Dermis blood vessel endothelial cell (primary cell): ENCODE measurements at regions not wholly inside any gene's neighbourhood (a gene's known extent, or its start where the extent isn't known, plus 50 kb on each side); places are given as distances from the start of the nearest gene placed in this dataset.

Experiments used
- DNase-seq: peaks from one replicate; pipeline ENCODE4 v3.0.0; 2010

DNA sequence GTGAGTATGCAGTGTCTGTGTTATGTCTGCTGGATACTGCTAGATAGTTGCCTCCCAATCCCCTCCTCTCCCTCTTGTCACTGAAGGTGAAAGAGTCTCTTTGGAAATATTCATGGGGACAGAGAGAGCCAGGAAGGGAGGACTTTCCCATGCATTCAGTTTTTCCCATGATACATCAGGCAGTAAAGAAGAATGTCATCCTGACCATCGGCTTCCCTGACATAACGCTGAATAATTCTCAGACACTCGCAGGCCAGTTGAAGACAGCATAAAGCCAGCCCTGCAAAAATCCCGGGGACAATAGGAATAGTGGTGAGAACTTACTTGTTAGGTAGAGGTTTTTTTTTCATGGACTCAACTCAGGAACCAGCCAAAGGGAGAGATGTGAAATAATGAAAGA is 58.1 kb downstream of the KLF4 start:
- no peak for DNase-seq

DNA sequence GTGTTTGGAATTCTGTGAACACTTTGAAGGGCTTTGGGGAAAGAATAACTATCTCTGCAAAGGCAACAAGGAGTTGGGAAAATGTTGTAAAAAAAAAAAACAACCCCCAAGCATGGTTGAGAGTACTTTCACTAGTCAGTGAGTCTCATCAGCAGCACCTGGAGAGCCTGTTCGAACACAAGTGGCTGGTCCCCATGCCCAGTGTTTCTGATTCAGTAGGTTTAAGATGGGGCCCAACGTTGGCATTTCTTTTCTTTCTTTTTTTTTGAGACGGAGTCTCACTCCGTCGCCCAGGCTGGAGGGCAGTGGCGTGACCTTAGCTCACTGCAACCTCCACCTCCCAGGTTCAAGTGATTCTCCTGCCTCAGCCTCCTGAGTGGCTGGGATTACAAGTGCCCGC is 59.5 kb downstream of the KLF4 start:
- no peak for DNase-seq

DNA sequence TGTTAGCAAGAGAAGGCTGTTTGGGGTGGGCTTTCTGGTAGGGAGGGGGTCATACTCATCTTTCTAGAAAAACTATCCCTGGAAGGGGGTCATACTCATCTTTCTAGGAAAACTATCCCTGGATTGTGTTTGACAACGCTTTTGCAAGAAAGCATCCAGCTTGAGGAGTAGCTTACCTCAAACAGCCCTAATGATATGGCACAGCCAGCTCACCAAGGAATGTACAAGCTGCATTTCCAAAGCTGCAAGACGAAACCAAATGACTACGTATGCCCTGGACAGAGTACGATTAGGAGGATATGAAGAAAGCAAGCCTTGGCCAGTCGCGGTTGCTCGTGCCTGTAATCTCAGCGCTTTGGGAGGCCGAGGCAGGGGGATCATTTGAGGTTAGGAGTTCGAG is 63.4 kb downstream of the KLF4 start:
- no peak for DNase-seq

DNA sequence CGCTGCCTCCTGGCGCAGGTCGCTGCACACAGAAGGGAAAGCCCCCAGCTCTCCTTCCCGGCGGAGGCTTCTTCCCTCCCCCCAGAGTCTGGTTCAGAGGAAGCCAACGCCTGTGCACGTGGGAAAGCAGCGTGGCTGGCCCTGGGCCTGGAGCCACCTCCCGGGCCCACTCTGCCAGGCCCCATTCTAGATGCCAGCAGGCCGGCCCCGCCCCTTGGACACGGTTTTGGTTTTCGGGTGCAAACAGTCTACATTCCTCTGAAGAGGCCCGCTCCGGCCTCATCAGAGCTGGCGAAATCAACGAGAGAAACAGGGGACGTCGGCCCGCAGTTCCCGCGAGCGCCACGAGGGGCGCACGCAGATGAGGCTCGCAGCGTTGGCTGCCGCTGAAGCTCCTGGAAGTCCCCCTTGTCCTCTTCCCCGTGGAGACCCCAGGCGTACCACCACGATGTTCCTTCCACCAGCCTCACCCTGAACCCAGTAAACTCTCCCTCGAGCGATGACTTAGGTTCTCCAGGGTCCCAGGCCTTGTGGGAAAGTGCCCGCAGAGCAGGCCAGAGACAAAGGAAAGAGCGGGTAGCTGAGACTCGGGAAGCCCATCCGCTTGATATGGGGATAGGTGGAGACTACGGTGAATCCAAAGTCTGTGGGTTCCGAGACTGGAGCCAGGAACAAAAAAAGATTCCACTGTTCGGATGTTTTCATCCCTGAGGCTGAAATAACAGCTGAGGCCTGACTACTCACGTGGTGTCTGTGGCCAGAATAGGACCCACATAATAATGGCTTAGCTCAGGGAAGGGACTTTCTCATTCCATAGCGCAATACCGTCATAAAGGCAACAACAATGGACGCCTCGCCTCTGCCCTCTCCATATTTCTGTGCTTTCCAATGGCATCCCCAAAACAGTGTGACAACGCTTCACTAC is 64.2 kb downstream of the KLF4 start:
- peak; percentile 65 for DNase-seq

DNA sequence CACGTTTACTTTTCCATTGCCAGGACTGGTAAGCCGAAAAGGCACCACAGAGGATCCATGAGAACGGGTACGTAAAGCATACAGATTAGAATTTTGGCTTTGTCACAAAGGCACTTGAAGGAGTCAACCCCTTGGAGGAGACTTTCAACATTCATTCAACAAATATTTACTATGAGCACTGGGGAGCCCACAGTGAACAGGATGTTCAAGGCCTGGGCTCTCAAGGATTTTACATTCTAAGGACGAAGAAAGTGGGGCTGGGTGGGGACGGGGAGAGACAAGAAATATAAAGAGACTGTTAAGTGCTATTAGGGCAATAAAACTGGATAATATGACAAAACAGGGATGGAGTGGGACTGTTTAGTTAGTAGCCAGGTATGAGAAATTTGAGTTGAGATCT is 66.0 kb downstream of the KLF4 start:
- no peak for DNase-seq

DNA sequence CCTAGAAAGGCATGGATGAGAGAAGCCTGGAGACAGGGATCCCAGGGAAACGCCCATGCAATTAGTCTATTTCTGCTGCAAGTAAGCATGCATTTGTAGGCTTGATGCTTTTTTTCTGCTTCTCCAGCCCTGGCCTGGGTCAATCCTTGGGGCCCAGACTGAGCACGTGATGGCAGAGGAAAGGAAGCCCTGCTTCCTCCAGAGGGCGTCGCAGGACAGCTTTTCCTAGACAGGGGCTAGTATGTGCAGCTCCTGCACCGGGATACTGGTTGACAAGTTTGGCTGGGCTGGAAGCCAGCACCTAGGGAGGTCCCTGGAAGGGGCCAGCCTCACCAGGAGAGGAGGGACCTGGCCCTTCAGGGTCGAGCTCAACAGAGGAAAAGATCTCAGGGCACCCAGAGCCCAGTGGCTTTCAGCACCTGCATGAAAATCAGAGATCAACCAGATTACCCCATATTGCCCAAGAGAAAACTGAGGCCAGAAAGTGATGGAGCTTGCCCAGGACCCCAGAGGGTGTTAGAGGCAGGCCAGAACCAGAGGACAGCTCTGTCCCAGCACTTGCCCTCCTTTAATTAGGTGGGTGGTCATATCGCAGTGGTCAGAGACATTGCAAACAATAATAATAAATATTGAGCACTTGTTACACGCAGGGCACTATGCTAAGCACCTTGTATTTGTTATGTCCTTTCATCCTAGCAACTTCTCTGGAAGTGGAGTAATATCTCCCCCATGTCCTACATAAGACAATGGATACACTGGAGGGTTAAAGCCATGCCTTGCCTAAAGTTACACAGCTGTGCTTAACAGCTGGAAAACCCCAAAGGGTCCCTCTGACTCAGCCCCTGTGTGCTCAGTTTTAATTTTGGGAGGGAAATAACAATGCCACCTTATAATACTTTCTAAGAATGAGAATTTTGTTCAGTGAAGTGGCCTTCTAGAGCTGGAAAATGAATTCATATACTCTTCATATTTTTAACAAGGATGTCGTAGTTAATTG is 67.1 kb downstream of the KLF4 start:
- peak; percentile 72 for DNase-seq

DNA sequence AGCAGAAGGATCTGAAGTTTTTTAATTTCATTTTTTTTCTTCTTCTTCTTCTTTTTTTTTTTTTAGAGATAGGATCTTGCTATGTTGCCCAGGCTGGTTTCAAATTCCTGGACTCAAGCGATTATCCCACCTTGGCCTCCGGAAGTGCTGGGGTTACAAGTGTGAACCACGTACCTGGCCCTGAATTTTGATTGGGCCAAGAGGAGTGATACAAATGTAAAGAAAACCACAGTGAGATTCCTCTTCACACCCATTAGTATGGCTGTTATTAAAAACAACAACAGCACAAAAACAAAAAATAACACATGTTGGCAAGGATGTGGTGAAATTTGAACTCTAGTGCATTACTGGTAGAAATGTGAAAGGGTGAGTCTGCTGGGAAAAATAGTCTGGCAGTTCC is 79.1 kb downstream of the KLF4 start:
- DNase-seq, result no peak

DNA sequence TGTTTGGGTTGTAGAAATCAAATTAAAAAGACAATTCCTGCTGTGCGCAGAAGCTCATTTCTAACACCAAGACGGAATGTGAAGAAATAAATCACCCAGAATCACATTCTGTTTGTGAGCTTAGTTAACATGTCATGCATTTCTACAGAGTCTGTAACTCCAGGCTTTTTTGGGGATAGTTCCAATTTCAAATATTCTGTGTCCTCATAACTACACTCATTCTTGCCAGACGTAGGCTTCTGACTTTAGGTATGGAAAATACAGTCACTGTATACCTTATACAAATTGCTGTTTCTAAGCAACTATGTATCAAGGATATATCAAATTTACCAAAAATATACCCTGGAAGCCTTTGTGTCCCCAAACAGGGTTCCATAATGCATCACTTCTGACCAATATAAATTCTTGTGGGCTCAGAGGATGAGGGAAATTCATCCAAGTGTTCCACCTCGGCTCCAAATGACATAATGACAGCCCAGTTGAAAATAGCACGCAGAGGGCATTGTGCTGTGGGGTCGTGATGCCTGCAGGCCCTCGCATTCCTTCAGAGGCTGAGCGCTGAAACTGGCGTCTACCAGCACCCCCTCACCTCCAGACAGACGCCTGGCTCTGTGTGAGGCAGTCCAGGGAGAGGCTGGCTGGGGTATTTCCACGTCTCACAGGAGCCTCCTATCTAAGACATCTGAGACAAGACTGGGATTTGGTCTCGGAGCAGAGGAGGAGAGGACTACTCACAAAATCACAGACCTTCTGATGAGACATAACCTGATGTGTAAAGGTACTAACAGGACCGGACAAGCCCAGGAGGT is 79.8 kb downstream of the KLF4 start:
- no peak for DNase-seq

DNA sequence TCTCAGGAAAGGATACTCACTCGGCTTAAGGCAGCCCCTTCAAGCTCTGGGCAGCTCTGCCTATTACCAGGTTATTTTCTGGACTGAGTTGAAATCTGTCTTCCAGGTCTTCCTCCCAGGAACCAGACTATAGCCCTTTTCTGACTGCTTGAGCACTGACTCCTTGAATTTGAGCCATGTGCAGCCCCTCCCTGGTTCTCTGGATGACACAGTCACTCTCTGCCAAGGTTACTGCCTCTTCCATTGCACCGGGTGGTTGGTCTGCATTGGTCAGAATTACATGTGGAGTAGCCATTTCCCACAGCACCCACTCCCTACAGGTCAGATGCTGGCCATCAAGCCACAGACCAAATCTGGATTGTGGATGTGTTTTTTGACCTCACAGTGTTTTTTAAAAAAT is 81.9 kb downstream of the KLF4 start:
- DNase-seq, result no peak

DNA sequence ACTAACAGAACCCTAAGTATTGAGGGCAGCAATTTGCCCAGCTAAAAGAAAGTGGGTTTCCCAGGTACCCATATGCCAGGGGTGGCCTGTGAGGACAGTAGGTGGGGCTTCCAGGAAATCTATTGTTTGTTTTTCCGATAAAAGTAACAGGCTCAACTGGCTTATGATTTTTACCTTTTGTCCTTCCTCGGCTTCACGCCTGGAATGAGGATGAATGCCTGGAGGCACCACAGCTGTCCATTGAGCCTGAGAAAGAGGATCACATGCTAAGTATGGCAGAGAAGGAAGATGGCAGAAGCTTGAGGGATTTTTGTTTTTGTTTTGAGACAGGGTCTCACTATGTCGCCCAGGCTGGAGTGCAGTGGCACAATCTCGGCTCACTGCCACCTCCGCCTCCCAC is 84.1 kb downstream of the KLF4 start:
- no peak for DNase-seq

DNA sequence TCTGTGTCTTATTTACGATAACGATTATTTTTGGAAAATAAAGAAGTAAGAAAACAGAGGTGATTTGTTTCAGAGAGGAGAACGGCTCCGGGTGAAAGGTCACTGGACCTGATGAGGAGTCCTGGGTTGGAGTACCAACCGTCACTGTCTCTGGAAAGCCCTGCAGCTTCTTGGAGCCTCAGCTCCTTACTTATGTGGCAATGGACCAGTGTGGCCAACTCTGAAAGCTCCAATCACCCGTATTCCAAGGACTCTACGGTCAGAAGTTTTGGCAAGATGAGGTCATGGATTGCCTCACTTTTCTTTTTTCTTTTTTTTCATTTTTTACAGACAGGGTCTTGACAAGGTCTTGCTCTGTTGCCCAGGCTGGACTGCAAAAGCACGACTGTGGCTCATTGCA is 84.8 kb downstream of the KLF4 start:
- DNase-seq, result no peak

DNA sequence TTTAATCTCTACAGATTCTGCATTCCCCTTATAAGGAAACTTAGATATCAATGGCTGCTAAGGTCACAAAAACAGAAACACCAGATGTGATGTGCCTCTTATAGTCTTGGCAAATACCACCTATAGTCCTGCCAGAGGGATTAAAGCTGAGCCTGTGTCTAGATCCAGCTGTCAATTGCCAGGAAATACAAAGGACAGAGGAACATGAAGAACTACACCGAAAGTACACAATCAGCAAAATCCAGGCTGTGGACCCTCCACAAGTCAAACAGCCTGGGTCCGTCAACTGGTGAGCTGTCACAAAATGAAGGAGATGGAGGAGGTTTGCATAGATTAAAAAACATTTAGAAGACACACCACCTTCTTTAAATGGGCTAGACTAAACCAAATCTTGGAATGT is 85.4 kb downstream of the KLF4 start:
- no peak for DNase-seq

DNA sequence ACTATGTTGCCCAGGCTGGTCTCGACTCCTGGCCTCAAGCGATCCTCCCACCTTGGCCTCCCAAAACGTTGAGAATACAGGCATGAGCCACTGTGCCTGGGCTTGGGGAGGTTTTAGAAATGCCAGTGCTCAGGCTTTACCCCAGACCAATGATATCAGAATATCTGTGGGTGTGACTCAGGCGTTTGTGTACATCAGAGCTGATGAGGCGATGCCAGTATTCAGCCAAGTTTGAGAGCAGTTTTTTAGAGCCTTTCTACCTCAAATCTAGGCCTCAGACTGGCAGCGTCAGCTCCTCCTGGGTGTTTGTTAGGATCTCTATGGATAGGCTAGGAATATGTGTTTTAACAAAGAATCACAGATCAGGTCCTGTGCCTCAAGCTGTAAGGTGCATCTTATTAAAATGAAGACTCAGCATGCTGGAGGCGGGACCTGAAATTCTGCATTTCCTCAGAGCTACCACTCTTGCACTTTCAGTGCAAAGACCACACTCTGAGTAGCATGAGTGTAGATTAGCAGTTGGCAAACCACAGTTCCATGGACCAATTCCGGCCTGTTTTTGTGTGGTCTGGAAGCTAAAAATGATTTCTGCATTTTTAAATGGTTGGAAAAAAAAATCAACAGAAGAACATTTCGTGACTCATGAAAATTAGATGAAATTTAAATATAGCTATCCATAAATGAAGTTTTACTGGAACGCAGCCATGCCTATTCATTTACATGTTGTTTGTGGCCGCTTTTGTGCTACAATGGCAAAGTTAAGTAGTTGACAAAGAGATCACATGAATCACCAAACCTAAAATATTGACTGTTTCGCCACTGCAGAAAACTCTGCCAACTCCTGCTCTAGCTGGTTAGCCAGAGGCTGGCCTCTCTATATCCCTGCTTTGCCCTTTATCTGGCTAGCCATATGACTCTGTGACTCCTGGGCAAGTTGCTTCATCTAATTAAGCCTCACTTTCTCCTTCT is 92.2 kb downstream of the KLF4 start:
- no peak for DNase-seq

DNA sequence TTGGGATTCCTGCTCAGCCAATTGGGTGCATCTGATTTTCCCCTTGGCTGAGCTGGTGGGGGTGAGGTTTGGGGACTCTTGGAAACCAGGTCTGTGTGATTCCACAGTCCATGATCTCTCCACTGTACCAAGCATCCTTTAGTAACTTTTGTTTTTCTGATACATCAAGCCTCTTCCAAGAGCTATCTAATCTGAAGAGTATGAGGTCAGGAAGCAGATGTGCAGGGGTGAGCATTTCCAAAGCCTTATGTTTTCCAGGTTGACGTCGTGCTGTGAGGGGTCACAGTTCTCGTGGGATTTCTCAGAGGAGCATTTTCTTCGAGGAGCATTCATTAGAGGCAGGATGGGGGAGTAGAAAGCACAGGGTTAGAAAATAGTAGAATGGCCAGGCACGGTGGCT is 95.3 kb downstream of the KLF4 start:
- DNase-seq, result no peak

DNA sequence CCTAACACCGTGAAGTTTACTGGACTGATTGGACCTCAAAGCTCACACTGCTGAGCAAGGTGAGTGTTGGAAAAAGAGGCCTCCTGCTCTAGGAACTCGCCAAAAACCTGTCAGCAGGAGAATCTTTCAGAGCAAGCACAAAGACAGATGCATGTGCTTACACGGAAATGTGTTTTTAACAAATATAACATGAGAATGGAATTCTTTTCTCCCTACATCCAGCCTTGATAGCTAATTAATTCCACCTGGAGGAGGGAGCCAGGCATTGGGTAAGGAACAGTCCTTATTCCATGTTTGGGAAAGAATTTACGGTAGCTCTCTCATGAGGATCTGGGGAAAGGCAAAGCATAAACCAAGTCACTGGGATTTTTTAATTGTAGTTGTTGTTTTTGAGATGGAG is 98.8 kb downstream of the KLF4 start:
- no peak for DNase-seq

DNA sequence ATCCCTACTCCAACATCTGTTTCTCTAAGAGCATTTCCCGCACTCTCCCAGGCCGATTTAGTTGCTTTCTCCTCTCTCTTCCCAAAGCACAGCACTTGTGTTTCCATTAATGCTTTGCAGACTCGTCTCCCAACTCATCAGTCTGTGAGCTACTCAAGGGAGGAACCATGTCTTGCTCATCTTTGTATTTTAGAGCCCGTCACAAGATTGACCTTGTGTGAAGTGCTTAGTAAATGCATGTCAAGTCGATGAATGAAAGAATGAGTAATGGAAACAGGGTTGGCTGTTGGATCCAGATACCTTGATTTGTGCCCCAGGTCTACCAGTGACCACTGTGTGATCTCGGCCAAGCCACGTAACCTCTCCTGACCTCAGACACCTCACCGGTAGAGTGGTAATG is 99.3 kb downstream of the KLF4 start:
- DNase-seq, result no peak

DNA sequence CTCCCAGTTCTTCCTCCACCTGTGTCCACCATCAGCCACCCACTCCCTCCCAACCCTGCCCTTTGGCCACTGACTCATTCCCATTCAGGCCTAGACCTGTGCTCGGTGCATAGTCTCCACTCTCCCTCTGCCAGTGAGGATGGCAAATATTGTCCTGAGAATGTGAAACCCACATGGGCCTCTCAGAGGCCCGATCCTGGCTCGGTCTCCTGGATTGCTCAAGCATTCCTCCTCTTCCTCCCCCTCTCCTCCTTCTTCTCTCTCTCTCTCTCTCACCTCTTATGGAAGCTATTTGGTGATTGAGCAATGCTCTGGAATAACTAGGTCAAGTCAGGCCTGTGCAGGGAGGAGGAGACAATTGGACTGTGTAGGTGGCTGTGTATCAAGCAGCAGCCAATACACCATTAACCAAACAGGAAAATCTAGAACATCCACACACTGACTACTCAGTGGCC is 99.9 kb downstream of the KLF4 start:
- no peak for DNase-seq

DNA sequence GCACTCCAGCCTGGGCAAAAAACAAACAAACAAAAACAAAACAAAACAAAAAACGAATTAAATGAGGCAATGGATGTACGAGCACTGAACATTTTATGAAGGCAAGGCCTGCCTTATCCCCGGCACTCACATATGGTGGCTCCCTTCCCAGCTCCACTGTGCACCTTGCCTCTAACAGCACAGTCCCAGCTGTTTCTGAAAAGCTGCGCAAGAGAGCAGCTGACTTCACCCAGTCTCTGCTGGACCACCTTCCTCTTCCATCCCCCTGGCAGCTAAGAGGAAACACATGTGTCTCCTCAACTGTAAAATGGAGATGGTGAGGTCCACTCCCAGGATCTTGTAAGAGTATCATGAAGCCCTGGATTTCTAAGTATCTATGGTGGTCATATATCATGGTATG is 100.7 kb downstream of the KLF4 start:
- DNase-seq, result no peak

DNA sequence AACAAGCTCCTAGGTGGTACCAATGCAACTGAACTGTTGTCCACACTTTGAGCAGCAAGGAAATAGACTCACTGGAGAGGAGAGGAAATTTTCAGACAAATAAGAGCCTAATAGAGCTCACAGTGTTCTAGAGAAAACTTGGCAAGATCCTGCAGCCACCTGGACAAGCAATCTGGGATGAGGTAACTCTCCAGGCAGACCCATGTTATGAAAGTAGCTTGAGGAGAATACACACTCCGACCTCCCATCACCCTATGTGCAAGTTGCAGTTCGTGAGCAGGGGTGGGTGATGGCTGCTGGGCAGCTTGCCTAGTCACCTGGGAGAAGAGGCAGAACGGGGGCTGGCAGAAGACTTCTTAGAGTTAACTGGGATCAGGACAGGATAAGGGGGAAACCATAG is 102.2 kb downstream of the KLF4 start:
- DNase-seq, result no peak

DNA sequence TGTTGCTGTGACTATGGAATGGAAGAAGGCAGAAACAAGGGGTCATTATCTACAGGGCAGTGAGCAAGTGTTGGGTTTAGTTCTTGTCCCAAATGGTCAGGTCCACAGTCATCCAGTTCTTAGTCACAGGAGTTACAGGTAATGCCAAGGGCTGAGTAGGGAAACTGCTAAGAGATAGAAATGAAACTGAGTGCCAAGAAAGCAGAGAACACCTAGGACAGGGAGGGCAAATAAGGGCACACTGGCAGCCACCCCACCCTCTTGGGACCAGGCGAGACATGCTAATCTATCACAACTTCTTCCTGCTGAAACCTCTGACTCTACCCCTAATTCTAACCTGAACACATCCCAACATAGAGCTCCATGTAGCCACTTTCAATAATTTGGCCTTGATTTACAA is 103.2 kb downstream of the KLF4 start:
- no peak for DNase-seq
